Ishikawa (cell line): ENCODE measurements at regions not wholly inside any gene's neighbourhood (a gene's known extent, or its start where the extent isn't known, plus 50 kb on each side); places are given as distances from the start of the nearest gene placed in this dataset.

Experiments used
- CEBPB ChIP-seq: IDR thresholded peaks from 2 replicates; pipeline ENCODE4 v1.6.1; 2012
- CREB1 ChIP-seq: IDR thresholded peaks from 2 replicates; pipeline ENCODE4 v1.6.1; 2012; ENCODE audit warnings: low read depth
- EGR1 ChIP-seq: IDR thresholded peaks from 2 replicates; pipeline ENCODE4 v1.6.1; 2012
- EP300 ChIP-seq: IDR thresholded peaks from 2 replicates; pipeline ENCODE4 v1.6.1; 2012; ENCODE audit warnings: borderline replicate concordance
- FOXM1 ChIP-seq: IDR thresholded peaks from 2 replicates; pipeline ENCODE4 v1.6.1; 2012; ENCODE audit warnings: low read depth, borderline replicate concordance
- NFIC ChIP-seq: IDR thresholded peaks from 2 replicates; pipeline ENCODE4 v1.6.1; 2012
- RAD21 ChIP-seq: IDR thresholded peaks from 2 replicates; pipeline ENCODE4 v1.6.1; 2012; ENCODE audit warnings: low read depth
- TAF1 ChIP-seq: IDR thresholded peaks from 2 replicates; pipeline ENCODE4 v1.6.1; 2012; ENCODE audit warnings: low read depth, mild to moderate bottlenecking
- TCF12 ChIP-seq: IDR thresholded peaks from 2 replicates; pipeline ENCODE4 v1.6.1; 2012; ENCODE audit warnings: low read depth
- TEAD4 ChIP-seq: IDR thresholded peaks from 2 replicates; pipeline ENCODE4 v1.6.1; 2012
- YY1 ChIP-seq: IDR thresholded peaks from 2 replicates; pipeline ENCODE4 v1.6.1; 2012; ENCODE audit warnings: low read depth
- ZBTB7A ChIP-seq: IDR thresholded peaks from 2 replicates; pipeline ENCODE4 v1.6.1; 2012; ENCODE audit warnings: low read depth
- TF ChIP-seq, protein P1 (sequence below): IDR thresholded peaks from 2 replicates; pipeline ENCODE4 v1.6.1; 2012
- TF ChIP-seq, protein P2 (sequence below): IDR thresholded peaks from 2 replicates; pipeline ENCODE4 v1.6.1; 2012
- TF ChIP-seq, protein P3 (sequence below): IDR thresholded peaks from 2 replicates; pipeline ENCODE4 v1.6.1; 2012; ENCODE audit warnings: low read depth, mild to moderate bottlenecking

DNA sequence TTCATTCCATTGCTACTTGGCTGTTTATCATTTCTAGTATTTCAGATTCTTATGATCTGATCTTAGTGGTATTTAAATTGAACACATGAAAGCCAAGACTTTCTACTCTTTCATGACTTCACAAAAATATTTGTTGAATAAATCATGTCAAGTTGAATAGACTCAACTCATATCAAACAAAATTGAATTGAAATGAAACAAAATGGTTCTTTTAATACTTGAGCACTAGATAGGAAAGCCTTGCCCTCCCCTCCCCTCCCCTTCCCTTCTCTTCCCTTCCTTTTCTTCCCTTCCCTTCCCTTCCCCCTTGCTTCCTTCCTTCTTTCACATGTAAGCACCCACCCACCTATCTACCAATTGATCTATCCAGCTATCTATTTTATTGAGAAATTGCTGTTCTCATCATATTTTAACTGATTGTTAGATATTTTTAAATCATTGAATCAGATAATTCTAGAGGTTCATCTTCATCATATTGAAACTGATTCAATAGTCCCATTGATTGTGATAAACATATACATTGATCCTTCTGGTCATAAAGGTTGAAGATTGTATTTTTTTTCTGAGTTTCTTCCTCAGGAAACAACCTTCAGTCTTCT is 2015.9 kb downstream of the LRRC4C start:
- TF ChIP-seq CREB1 (no peak), ZBTB7A (no peak), EP300 (no peak), CEBPB (no peak), NFIC (no peak), TAF1 (no peak), FOXM1 (no peak), RAD21 (no peak), YY1 (no peak), TEAD4 (no peak), TCF12 (no peak), EGR1 (no peak)
- TF ChIP-seq, protein P1, sequence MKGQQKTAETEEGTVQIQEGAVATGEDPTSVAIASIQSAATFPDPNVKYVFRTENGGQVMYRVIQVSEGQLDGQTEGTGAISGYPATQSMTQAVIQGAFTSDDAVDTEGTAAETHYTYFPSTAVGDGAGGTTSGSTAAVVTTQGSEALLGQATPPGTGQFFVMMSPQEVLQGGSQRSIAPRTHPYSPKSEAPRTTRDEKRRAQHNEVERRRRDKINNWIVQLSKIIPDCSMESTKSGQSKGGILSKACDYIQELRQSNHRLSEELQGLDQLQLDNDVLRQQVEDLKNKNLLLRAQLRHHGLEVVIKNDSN, result no peak
- TF ChIP-seq, protein P2, sequence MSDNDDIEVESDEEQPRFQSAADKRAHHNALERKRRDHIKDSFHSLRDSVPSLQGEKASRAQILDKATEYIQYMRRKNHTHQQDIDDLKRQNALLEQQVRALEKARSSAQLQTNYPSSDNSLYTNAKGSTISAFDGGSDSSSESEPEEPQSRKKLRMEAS, result no peak
- TF ChIP-seq, protein P3, sequence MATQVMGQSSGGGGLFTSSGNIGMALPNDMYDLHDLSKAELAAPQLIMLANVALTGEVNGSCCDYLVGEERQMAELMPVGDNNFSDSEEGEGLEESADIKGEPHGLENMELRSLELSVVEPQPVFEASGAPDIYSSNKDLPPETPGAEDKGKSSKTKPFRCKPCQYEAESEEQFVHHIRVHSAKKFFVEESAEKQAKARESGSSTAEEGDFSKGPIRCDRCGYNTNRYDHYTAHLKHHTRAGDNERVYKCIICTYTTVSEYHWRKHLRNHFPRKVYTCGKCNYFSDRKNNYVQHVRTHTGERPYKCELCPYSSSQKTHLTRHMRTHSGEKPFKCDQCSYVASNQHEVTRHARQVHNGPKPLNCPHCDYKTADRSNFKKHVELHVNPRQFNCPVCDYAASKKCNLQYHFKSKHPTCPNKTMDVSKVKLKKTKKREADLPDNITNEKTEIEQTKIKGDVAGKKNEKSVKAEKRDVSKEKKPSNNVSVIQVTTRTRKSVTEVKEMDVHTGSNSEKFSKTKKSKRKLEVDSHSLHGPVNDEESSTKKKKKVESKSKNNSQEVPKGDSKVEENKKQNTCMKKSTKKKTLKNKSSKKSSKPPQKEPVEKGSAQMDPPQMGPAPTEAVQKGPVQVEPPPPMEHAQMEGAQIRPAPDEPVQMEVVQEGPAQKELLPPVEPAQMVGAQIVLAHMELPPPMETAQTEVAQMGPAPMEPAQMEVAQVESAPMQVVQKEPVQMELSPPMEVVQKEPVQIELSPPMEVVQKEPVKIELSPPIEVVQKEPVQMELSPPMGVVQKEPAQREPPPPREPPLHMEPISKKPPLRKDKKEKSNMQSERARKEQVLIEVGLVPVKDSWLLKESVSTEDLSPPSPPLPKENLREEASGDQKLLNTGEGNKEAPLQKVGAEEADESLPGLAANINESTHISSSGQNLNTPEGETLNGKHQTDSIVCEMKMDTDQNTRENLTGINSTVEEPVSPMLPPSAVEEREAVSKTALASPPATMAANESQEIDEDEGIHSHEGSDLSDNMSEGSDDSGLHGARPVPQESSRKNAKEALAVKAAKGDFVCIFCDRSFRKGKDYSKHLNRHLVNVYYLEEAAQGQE, result no peak

DNA sequence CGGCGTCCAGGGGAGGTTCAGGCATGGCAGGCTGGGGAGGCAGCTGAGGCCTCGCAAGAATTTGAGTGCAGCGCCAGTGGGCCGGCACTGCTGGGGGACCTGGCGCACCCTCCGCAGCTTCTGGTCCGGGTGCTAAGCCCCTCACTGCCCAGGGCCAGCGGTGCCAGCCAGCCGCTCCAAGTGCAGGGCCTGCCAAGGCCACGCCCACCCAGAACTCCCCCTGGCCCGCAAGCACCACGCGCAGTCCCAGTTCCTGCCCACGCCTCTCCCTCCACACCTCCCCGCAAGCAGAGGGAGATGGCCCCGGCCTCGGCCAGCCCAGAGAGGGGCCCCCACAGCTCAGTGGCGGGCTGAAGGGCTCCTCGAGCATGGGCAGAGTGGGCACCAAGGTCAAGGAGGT is 2017.3 kb downstream of the LRRC4C start:
- TF ChIP-seq CREB1 (no peak), EGR1 (no peak), YY1 (no peak), NFIC (no peak), FOXM1 (no peak), RAD21 (no peak), TEAD4 (no peak), CEBPB (no peak), TAF1 (no peak), ZBTB7A (no peak), TCF12 (no peak), EP300 (no peak)
- TF ChIP-seq, protein P2, result no peak
- TF ChIP-seq, protein P1, result no peak
- TF ChIP-seq, protein P3, result no peak

DNA sequence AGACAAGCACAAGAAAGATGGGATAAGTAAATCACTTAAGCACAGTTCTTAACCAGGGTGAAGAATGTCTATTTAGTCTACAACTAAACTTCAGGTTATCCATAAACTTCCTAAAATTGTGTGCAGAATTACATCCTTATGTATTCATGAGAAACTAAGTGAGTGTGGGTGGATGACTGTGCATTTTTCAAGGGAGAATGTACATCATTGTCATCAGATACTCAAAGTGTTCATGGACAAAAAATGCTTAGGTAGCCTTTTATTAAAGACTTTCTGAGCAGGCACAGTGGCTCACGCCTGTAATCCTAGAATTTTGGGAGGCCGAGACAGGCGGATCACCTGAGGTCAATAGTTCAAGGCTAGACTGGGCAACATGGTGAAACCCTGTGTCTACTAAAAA is 2023.8 kb downstream of the LRRC4C start:
- no peak for TF ChIP-seq EGR1
- TF ChIP-seq, protein P3, result no peak
- no peak for TF ChIP-seq CEBPB
- TF ChIP-seq TCF12, result no peak
- no peak for TF ChIP-seq YY1
- no peak for TF ChIP-seq RAD21
- TF ChIP-seq, protein P1, result no peak
- no peak for TF ChIP-seq ZBTB7A
- TF ChIP-seq TAF1, result no peak
- TF ChIP-seq, protein P2, result no peak
- no peak for TF ChIP-seq EP300
